GM23338 (cell line): ENCODE measurements at regions not wholly inside any gene's neighbourhood (a gene's known extent, or its start where the extent isn't known, plus 50 kb on each side); places are given as distances from the start of the nearest gene placed in this dataset.

Source experiments
- ATAC-seq: fragments of 200-7000 bp; cut with Tn5 transposase; 3 replicates; pipeline ENCODE4 v1.9.1; 2020
- DNase-seq: peaks from one replicate; pipeline ENCODE4 v3.0.0-alpha.2; 2015; ENCODE audit warnings: low spot score
- H2AFZ ChIP-seq: fragments of 200-600 bp; sonication (generic); 2 replicates; pipeline ENCODE4 v1.8.0; 2016; ENCODE audit warnings: antibody characterized with exemption, mild to moderate bottlenecking, moderate library complexity
- H3F3A ChIP-seq: fragments of 200-600 bp; sonication (generic); replicated peaks from 2 replicates; pipeline ENCODE4 v1.8.0; 2017; ENCODE audit warnings: antibody characterized with exemption, mixed run types, low read depth
- H3K27ac ChIP-seq: fragments of 200-600 bp; sonication (generic); 2 replicates; pipeline ENCODE4 v1.6.1; 2016; ENCODE audit warnings: low read depth
- H3K27me3 ChIP-seq: fragments of 200-600 bp; sonication (generic); 2 replicates; pipeline ENCODE4 v1.8.0; 2016; ENCODE audit warnings: mild to moderate bottlenecking, mixed run types, moderate library complexity; ENCODE audit not compliant: insufficient read depth
- H3K36me3 ChIP-seq: fragments of 200-600 bp; sonication (generic); 2 replicates; pipeline ENCODE4 v1.8.0; 2016; ENCODE audit warnings: mild to moderate bottlenecking; ENCODE audit not compliant: insufficient read depth
- H3K4me1 ChIP-seq: fragments of 200-600 bp; sonication (generic); 2 replicates; pipeline ENCODE4 v1.8.0; 2016; ENCODE audit warnings: mild to moderate bottlenecking, moderate library complexity; ENCODE audit not compliant: insufficient read depth
- H3K4me2 ChIP-seq: fragments of 200-600 bp; sonication (generic); 2 replicates; pipeline ENCODE4 v1.7.1; 2017; ENCODE audit warnings: mixed run types
- H3K4me3 ChIP-seq: fragments of 200-600 bp; sonication (generic); 2 replicates; pipeline ENCODE4 v1.6.1; 2016; ENCODE audit warnings: mixed run types
- H3K79me2 ChIP-seq: fragments of 200-600 bp; sonication (generic); replicated peaks from 2 replicates; pipeline ENCODE4 v1.8.0; 2017; ENCODE audit warnings: mild to moderate bottlenecking; ENCODE audit not compliant: insufficient read depth
- H3K9me2 ChIP-seq: fragments of 200-600 bp; sonication (generic); 2 replicates; pipeline ENCODE4 v1.8.0; 2017; ENCODE audit not compliant: insufficient read depth
- H4K20me1 ChIP-seq: fragments of 200-600 bp; sonication (generic); replicated peaks from 2 replicates; pipeline ENCODE4 v1.8.0; 2017; ENCODE audit warnings: mild to moderate bottlenecking; ENCODE audit not compliant: insufficient read depth
- H3K27ac Mint-ChIP-seq: 2 replicates; pipeline ENCODE4 v1.8.0; 2020; ENCODE audit warnings: inconsistent platforms, mild to moderate bottlenecking, moderate library complexity, mixed read lengths
- H3K27me3 Mint-ChIP-seq: 3 replicates; pipeline ENCODE4 v1.8.0; 2022; ENCODE audit warnings: low read depth, mild to moderate bottlenecking, moderate library complexity, mixed read lengths, inconsistent platforms; ENCODE audit not compliant: insufficient read depth, poor library complexity
- H3K36me3 Mint-ChIP-seq: 3 replicates; pipeline ENCODE4 v1.8.0; 2021; ENCODE audit warnings: low read depth, mild to moderate bottlenecking, inconsistent platforms, moderate library complexity, mixed read lengths
- H3K4me1 Mint-ChIP-seq: 3 replicates; pipeline ENCODE4 v1.8.0; 2020; ENCODE audit warnings: mild to moderate bottlenecking, inconsistent platforms, mixed read lengths
- H3K4me3 Mint-ChIP-seq: 3 replicates; pipeline ENCODE4 v1.8.0; 2021; ENCODE audit warnings: moderate library complexity, mild to moderate bottlenecking, inconsistent platforms, mixed read lengths
- H3K9me3 Mint-ChIP-seq: 3 replicates; pipeline ENCODE4 v1.8.0; 2020; ENCODE audit warnings: moderate library complexity, mild to moderate bottlenecking, inconsistent platforms, mixed read lengths
- CREB1 ChIP-seq: fragments of 250-450 bp; sonication (Bioruptor Pico); IDR thresholded peaks from 2 replicates; pipeline ENCODE4 v1.5.0; 2020; ENCODE audit warnings: low read depth, mild to moderate bottlenecking, moderate library complexity
- EZH2 ChIP-seq: fragments of 200-600 bp; sonication (generic); IDR thresholded peaks from one replicate; pipeline ENCODE4 v1.8.0; 2017; ENCODE audit warnings: antibody characterized with exemption, mild to moderate bottlenecking, low read depth; ENCODE audit not compliant: unreplicated experiment
- EZH2phosphoT487 ChIP-seq: fragments of 200-600 bp; sonication (generic); IDR thresholded peaks from one replicate; pipeline ENCODE4 v1.8.1; 2018; ENCODE audit warnings: antibody characterized with exemption; ENCODE audit not compliant: unreplicated experiment
- JUNB ChIP-seq: IDR thresholded peaks from one replicate; pipeline ENCODE4 v1.6.1; 2016; ENCODE audit warnings: antibody characterized with exemption; ENCODE audit not compliant: unreplicated experiment
- NANOG ChIP-seq: IDR thresholded peaks from 2 replicates; pipeline ENCODE4 v1.6.1; 2016; ENCODE audit warnings: antibody characterized with exemption, borderline replicate concordance
- POLR2AphosphoS5 ChIP-seq: IDR thresholded peaks from 2 replicates; pipeline ENCODE4 v1.6.1; 2016; ENCODE audit warnings: antibody characterized with exemption, low read depth
- REST ChIP-seq: IDR thresholded peaks from one replicate; pipeline ENCODE4 v1.6.1; 2018; ENCODE audit warnings: antibody characterized with exemption; ENCODE audit not compliant: unreplicated experiment
- STAT1 ChIP-seq: IDR thresholded peaks from one replicate; pipeline ENCODE4 v1.6.1; 2016; ENCODE audit warnings: antibody characterized with exemption; ENCODE audit not compliant: unreplicated experiment
- ZNF114 ChIP-seq: fragments of 250-450 bp; sonication (Bioruptor Pico); IDR thresholded peaks from 2 replicates; pipeline ENCODE4 v1.5.0; 2020; ENCODE audit warnings: mild to moderate bottlenecking, moderate library complexity
- ZNF331 ChIP-seq: fragments of 250-450 bp; sonication (Bioruptor Pico); IDR thresholded peaks from 2 replicates; pipeline ENCODE4 v1.5.0; 2020; ENCODE audit warnings: low read depth, mild to moderate bottlenecking, moderate library complexity
- ZNF462 ChIP-seq: fragments of 250-450 bp; sonication (Bioruptor Pico); IDR thresholded peaks from 2 replicates; pipeline ENCODE4 v1.5.0; 2020; ENCODE audit warnings: mild to moderate bottlenecking, moderate library complexity
- TF ChIP-seq, protein P1 (sequence below), 2 experiments: fragments of 200-600 bp in 1 of 2; sonication (generic) in 1 of 2; conservative IDR thresholded peaks; 2 replicates each; pipeline versions ENCODE4 v1.5.1 to v1.6.1; 2016 to 2017; ENCODE audit warnings: antibody characterized with exemption in 2 of 2, low read depth in 2 of 2, mild to moderate bottlenecking in 2 of 2, moderate library complexity in 1 of 2
- TF ChIP-seq, protein P2 (sequence below): IDR thresholded peaks from 2 replicates; pipeline ENCODE4 v1.6.1; 2016; ENCODE audit warnings: antibody characterized with exemption

DNA sequence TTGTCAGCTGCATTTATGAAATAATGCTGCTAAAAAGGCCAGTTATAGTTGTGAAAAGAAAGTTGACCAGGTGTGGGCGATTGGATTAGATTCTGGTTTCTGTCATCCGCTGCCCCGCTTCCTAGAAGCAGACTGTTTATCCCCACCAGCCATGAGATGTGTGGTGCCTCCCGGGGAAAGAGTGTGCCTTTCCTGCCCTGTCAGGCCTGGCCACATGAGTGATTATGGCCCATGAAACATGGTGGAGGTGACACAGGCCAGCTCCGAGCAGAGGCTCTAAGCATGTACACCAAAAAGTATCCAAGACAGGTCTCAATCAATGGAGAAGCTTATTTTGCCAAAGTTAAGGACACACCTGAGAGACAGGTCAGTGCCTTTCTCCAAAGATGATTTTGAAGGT lies 85.4 kb upstream of the ABHD2 start:
- no peak overlapping the region for H3K27ac ChIP-seq
- no peaks in the 10 kb centered on the region for H3K9me2 ChIP-seq
- peaks cover 55% of the 10 kb centered on the region for H3K4me1 ChIP-seq
- TF ChIP-seq, protein P1, sequence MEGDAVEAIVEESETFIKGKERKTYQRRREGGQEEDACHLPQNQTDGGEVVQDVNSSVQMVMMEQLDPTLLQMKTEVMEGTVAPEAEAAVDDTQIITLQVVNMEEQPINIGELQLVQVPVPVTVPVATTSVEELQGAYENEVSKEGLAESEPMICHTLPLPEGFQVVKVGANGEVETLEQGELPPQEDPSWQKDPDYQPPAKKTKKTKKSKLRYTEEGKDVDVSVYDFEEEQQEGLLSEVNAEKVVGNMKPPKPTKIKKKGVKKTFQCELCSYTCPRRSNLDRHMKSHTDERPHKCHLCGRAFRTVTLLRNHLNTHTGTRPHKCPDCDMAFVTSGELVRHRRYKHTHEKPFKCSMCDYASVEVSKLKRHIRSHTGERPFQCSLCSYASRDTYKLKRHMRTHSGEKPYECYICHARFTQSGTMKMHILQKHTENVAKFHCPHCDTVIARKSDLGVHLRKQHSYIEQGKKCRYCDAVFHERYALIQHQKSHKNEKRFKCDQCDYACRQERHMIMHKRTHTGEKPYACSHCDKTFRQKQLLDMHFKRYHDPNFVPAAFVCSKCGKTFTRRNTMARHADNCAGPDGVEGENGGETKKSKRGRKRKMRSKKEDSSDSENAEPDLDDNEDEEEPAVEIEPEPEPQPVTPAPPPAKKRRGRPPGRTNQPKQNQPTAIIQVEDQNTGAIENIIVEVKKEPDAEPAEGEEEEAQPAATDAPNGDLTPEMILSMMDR (conservative IDR thresholded peaks at IDR 0.05; ENCODE audit: low read depth in 2 of 2): no peak
- TF ChIP-seq POLR2AphosphoS5: no peak
- TF ChIP-seq ZNF462 (CRISPR knock-in tag): no peak
- TF ChIP-seq STAT1: no peak
- no peak for TF ChIP-seq ZNF114 (CRISPR knock-in tag)
- no peak for TF ChIP-seq CREB1 (CRISPR knock-in tag)
- no peak for TF ChIP-seq EZH2
- TF ChIP-seq NANOG: no peak
- no peak for TF ChIP-seq JUNB
- TF ChIP-seq, protein P2, sequence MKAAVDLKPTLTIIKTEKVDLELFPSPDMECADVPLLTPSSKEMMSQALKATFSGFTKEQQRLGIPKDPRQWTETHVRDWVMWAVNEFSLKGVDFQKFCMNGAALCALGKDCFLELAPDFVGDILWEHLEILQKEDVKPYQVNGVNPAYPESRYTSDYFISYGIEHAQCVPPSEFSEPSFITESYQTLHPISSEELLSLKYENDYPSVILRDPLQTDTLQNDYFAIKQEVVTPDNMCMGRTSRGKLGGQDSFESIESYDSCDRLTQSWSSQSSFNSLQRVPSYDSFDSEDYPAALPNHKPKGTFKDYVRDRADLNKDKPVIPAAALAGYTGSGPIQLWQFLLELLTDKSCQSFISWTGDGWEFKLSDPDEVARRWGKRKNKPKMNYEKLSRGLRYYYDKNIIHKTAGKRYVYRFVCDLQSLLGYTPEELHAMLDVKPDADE: no peak
- TF ChIP-seq EZH2phosphoT487: no peak
- TF ChIP-seq ZNF331 (CRISPR knock-in tag): no peak
- no peak for TF ChIP-seq REST
- no peaks in the 10 kb centered on the region for H3K36me3 ChIP-seq
- Mint-ChIP-seq H3K4me3 (no peak overlapping the region; the same call in 2 of the 3 replicates), H3K9me3 (peaks cover 3% of the 10 kb centered on the region; the same call in 1 of the 3 replicates), H3K4me1 (peaks cover 66% of the 10 kb centered on the region), H3K27ac (peak overlapping the region; percentile 61), H3K36me3 (peaks cover 26% of the 10 kb centered on the region), H3K27me3 (peaks cover 15% of the 10 kb centered on the region)
- no peak overlapping the region for H3K4me3 ChIP-seq
- no peak for ATAC-seq
- H3K4me2 ChIP-seq: no peak overlapping the region
- H3K27me3 ChIP-seq: peaks cover 2% of the 10 kb centered on the region; the same call in 1 of the 2 replicates
- H2AFZ ChIP-seq: no peak overlapping the region
- no peak for DNase-seq
- H3K79me2 ChIP-seq: no peaks in the 10 kb centered on the region
- H3F3A ChIP-seq: peaks cover 5% of the 10 kb centered on the region; the same call in 1 of the 2 replicates
- no peaks in the 10 kb centered on the region for H4K20me1 ChIP-seq
